ENCODE measurements at regions not wholly inside any gene's neighbourhood (a gene's known extent, or its start where the extent isn't known, plus 50 kb on each side); places are given as distances from the start of the nearest gene placed in this dataset.

DNA sequence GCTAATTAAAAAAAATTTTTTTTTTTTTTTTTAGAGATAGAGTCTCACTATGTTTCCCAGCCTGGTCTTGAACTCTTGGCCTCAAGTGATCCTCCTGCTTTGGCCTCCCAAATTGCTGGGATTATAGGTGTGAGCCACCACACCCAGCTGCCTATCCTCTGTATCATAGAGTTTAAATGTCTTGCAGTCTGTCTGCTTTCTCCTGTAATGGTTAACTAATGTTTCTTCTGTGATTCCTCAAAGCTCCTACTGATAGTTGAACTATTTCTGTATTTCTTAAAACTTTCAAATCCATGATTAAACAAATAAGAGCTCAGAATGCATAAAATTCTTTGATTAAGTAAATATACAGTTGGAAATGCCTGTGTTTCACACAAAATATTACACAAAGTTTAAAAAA lies 115.4 kb upstream of the TPM1 start:
- TF ChIP-seq TEAD4 (IDR thresholded peaks at IDR 0.05) (no peak), YY1 (IDR thresholded peaks at IDR 0.05; ENCODE audit: low read depth) (no peak), TAF1 (IDR thresholded peaks at IDR 0.05; ENCODE audit: low read depth) (no peak), CREB1 (IDR thresholded peaks at IDR 0.05; ENCODE audit: low read depth) (no peak), CEBPB (IDR thresholded peaks at IDR 0.05) (no peak), EP300 (IDR thresholded peaks at IDR 0.05; ENCODE audit: borderline replicate concordance) (no peak), NFIC (IDR thresholded peaks at IDR 0.05) (no peak), EGR1 (IDR thresholded peaks at IDR 0.05) (no peak)
- TF ChIP-seq, protein P1, sequence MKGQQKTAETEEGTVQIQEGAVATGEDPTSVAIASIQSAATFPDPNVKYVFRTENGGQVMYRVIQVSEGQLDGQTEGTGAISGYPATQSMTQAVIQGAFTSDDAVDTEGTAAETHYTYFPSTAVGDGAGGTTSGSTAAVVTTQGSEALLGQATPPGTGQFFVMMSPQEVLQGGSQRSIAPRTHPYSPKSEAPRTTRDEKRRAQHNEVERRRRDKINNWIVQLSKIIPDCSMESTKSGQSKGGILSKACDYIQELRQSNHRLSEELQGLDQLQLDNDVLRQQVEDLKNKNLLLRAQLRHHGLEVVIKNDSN (IDR thresholded peaks at IDR 0.05): no peak
- TF ChIP-seq, protein P2, sequence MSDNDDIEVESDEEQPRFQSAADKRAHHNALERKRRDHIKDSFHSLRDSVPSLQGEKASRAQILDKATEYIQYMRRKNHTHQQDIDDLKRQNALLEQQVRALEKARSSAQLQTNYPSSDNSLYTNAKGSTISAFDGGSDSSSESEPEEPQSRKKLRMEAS (IDR thresholded peaks at IDR 0.05): no peak
- TF ChIP-seq, protein P3, sequence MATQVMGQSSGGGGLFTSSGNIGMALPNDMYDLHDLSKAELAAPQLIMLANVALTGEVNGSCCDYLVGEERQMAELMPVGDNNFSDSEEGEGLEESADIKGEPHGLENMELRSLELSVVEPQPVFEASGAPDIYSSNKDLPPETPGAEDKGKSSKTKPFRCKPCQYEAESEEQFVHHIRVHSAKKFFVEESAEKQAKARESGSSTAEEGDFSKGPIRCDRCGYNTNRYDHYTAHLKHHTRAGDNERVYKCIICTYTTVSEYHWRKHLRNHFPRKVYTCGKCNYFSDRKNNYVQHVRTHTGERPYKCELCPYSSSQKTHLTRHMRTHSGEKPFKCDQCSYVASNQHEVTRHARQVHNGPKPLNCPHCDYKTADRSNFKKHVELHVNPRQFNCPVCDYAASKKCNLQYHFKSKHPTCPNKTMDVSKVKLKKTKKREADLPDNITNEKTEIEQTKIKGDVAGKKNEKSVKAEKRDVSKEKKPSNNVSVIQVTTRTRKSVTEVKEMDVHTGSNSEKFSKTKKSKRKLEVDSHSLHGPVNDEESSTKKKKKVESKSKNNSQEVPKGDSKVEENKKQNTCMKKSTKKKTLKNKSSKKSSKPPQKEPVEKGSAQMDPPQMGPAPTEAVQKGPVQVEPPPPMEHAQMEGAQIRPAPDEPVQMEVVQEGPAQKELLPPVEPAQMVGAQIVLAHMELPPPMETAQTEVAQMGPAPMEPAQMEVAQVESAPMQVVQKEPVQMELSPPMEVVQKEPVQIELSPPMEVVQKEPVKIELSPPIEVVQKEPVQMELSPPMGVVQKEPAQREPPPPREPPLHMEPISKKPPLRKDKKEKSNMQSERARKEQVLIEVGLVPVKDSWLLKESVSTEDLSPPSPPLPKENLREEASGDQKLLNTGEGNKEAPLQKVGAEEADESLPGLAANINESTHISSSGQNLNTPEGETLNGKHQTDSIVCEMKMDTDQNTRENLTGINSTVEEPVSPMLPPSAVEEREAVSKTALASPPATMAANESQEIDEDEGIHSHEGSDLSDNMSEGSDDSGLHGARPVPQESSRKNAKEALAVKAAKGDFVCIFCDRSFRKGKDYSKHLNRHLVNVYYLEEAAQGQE (IDR thresholded peaks at IDR 0.05; ENCODE audit: low read depth): no peak
